ENCODE measurements at regions not wholly inside any gene's neighbourhood (a gene's known extent, or its start where the extent isn't known, plus 50 kb on each side); places are given as distances from the start of the nearest gene placed in this dataset.
"Not testable (repeated sequence)": the region's sequence is repeated elsewhere in the genome, so short reads cannot be mapped to it uniquely, and the experiment has no call there.

DNA sequence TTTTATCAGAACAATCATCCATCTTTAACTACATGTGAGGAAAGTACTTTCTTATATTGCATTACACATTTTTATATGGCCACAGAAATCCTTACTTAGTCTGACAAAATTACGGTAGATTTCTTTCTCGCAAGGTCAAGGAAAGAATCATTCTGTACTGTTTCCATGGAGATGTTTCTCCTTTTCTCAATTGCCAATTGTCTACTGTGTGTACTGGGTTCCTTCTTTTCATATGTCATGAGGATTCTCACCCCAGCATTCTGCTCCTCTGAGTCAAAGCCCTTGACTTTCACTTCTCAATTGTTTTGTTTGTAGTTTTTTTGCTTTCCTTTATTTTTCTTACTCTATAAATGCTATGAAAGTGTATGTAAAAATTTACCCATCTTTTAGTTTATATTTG, 99.3 kb upstream of the AGAP9 start:
- DNase-seq (ENCODE audit: low read depth) = not testable (repeated sequence)

DNA sequence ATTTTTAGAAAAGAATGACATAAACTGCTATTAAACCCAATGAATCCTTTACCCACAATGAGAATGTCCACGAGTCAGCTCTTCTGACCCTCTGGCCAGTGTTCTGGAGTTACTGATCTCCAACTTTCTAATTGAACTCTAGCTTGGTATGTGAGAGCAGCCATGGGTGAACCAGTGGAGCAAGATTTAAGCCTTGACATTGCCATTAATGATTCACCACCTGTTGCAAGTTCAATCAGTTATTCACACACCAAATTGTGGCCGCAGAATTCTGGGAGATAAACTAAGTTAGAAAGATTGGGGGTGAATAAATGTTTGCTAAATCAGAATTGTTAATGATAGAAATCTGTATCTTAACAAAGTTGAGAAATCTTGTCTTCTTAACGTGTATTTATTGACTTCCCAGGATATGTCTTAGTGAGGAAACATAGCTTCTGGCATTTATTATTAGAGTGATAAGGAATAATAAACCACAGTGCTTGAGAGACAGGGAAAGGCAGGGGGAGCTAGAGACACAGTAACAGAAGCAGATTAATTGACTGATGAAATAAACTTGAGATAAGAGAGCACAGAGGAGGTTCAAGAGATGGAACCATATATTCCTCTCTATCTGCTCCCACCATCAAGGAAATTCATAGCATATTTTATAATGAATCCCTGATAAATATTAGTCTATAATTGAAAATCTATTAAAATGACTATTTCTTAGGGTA, 96.0 kb upstream of the AGAP9 start:
- not testable (repeated sequence) for DNase-seq (ENCODE audit: low read depth)

DNA sequence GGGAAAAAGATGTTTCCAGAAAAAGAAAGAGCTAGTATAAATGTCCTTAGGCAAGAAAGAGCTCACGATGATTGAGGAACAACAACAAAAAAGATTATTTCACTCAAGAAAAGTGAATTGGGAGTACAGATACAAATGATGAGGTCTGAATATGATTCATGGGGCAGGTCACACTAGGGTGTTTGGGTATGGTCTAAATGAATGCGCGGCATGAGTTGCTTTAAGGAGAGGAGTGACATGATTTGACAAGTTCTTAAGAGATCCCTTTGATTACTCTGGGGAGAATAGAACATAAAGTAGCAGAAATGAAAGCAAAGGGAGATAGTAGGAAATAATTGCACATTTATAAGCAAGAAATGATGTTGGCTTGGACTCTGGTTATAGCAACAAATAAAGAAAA, 85.9 kb upstream of the AGAP9 start:
- not testable (repeated sequence) for DNase-seq (ENCODE audit: low read depth)

DNA sequence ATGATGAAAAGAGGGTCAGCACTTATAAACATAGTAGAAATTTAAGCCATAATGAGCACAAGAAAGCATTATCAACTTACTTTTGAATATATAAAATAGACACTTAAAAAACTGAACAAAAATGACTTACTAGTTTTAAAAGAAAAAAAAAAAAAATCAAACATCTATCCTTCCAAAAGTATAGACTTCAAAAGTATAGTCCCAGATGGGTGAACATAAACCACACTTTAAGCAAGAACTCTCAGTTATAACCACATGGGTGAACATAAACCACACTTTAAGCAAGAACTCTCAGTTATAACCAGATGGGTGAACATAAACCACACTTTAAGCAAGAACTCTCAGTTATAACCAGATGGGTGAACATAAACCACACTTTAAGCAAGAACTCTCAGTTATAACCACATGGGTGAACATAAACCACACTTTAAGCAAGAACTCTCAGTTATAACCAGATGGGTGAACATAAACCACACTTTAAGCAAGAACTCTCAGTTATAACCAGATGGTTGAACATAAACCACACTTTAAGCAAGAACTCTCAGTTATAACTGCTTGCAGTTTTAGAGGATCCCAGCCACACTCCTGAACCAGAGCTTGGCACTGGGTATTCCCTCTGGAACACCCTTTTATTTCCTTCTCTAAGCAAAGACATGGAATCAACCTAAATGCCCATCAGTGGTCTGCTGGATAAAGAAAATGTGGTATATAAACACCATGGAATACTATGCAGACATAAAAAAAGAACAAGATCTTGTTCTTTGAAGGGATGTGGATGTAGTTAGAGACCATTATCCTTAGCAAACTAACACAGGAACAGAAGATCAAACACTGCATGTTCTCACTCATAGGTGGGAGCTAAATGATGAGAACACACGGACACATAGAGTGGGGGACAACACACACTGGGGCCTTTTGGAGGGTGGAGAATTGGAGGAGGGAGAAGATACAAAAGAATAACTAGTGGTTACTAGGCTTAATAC, 82.6 kb upstream of the AGAP9 start:
- not testable (repeated sequence) for DNase-seq (ENCODE audit: low read depth)

- DNase-seq (ENCODE audit: low read depth) = not testable (repeated sequence)
These were observed 77.2 kb upstream of the AGAP9 start for GRCh38 chr10:47600604-47601003.

DNA sequence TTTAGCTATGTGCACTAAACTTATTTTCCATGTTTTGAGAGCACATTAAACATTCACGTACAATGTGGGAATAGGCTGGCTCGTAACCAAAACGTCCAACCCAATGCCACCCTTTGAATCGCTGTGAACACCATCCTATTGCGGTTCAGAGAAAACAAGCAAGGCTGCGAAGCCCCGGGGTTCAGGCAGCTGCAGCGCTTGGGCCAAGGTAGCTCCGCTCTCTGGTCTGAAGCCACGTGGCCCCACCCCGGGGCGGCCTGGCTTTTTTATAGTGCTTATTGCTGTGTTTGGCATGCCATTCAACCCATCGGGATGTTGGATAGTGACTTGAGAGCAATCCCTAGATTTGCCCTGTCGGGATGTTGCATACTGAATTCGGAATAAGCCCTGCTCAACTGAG, 76.7 kb upstream of the AGAP9 start:
- not testable (repeated sequence) for DNase-seq (ENCODE audit: low read depth)

DNA sequence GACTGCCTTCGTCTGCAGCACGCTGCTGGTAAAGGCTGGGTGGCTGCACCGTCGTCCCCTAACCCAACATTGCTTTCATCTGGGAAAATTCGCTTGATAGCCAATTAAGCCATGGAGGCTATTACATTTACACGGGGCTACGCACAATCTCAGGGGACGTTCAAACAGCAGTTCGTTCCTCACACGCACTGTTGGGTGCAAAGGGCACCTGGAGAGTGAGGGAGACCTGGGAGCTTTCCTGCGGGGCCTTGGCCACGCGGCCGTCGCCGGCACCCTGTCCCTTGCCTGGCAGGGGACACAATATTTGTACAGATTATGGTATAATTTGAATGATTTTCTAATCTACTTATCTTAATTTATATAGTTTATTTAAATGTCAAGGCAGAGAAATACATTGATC, 76.2 kb upstream of the AGAP9 start:
- not testable (repeated sequence) for DNase-seq (ENCODE audit: low read depth)

DNA sequence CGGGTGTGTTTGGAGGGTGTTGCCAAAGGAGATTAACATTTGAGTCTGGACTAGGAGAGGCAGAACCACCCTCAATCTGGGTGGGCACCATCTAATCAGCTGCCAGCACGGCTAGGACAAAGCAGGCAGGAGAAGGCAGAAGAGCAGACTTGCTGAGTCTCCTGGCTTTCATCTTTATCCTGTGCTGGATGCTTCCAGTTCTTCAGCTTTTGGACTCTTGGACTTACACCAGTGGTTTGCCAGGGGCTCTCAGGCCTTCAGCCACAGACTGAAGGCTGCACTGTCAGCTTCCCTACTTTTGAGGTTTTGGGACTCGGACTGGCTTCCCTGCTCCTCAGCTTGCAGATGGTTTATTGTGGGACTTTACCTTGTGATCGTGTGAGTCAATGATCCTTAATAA, 70.4 kb upstream of the AGAP9 start:
- DNase-seq (ENCODE audit: low read depth) = not testable (repeated sequence)

- DNase-seq (ENCODE audit: low read depth) = not testable (repeated sequence)
These were observed 69.7 kb upstream of the AGAP9 start for GRCh38 chr10:47593129-47593528.

DNA sequence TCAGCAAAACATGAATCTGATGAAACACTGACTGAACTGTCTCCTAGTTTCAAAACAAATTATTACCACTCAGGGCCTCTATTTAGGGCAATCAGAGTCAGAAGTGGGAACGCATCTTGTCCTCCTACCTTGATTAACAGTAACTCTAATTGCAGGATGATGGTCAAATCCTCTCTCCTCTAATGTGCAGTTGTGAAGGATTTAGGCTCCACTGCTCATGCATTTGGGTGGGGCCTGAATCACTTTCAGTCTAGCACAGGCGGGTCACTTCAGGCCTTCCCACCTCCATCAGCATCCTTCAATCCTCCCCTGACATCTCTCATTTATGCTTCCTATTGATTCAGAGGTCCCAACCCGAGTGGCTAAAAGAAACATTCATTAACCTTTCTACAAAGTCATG, 67.5 kb upstream of the AGAP9 start:
- DNase-seq (ENCODE audit: low read depth) = not testable (repeated sequence)

DNA sequence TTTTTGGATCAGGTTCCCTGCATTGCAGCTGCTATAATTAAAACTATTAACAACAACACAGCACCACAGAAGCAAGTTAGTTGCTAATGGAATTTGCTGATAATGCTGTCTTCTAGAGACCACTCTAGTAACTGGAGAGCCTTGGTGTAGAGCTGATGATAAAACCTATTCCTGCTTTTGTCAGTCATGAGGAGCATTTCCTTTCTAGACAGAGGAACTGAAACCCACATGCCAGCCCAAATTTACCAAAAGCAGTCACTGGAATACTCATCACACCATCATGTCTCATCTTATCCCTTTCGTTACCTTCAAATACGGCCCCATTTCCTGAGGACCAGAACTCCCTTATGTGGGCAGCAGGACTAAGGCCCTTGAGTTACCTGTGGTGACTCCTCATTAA, 67.1 kb upstream of the AGAP9 start:
- not testable (repeated sequence) for DNase-seq (ENCODE audit: low read depth)

DNA sequence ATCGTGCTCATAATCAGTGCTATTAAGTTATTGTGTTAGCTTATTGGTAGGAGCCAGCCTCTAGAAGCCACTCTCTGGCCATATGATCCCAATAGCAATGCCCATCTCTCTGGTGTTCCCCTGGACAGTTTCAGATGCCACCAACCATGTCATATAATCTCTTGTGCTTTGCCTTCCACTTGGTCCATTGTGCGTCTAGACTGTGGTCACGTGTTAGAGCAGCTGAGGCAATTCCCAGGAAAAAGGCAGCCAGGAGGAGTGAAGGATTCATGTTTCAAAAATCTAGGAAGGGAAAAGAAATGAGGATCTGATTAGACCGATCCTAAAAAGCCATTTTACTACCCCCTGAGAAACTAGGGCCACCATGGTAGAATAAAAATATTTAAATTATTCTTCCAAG, 58.6 kb upstream of the AGAP9 start:
- DNase-seq (ENCODE audit: low read depth) = not testable (repeated sequence)

DNA sequence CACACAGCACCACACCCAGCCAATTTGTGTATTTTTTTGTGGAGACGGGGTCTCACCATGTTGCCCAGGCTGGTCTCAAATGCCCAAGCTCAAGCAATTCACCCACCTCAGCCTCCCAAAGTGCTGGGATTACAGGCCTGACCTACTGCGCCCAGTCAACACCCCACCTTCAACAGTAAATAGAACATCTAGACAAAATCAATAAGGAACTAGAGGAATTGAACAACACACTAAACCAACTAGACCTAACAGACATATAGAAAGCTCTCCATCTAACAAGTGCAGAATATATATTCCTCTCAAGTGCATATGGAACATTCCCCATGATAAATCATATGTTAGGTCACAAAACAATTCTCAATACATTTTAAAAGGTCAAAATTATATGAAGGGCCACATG, 56.6 kb upstream of the AGAP9 start:
- DNase-seq (ENCODE audit: low read depth) = not testable (repeated sequence)

DNA sequence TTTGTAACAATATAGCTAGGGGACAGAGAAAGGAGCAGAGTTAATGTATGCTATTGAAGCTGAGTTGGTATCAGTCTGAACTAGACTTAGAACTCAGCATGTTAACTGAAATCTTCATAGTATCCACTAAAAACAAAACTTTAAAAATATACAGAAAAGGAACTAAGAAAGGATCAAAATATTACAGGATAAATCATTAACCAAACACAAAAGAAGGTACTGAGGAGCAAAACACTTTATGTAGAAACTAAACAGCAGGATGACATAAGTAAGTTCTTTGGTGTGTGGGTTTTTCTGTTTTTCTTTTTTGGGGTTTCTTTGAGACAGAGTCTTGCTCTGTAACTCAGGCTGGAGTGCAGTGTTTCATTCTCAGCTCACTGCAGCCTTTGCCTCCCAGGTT, 55.1 kb upstream of the AGAP9 start:
- not testable (repeated sequence) for DNase-seq (ENCODE audit: low read depth)
